Middle frontal gyrus (tissue), 1 donor: ENCODE measurements at regions not wholly inside any gene's neighbourhood (a gene's known extent, or its start where the extent isn't known, plus 50 kb on each side); places are given as distances from the start of the nearest gene placed in this dataset.

Experiments used
- DNase-seq: peaks from one replicate; pipeline ENCODE4 v3.0.0-alpha.2; 2015; ENCODE audit warnings: low spot score; ENCODE audit errors: extremely low spot score

GRCh38 chr9:14433351-14434157 lies 119.6 kb upstream of the NFIB start:
- peak; percentile 58 for DNase-seq

GRCh38 chr9:14432666-14433350 lies 118.9 kb upstream of the NFIB start:
- no peak for DNase-seq

GRCh38 chr9:14428781-14429230 lies 114.9 kb upstream of the NFIB start:
- peak; percentile 51 for DNase-seq

- no peak for DNase-seq
Observed at GRCh38 chr9:14427419-14427818, 113.5 kb upstream of the NFIB start.

GRCh38 chr9:14424983-14425382 lies 111.0 kb upstream of the NFIB start:
- DNase-seq, result no peak

GRCh38 chr9:14424289-14424688 lies 110.3 kb upstream of the NFIB start:
- no peak for DNase-seq

- no peak for DNase-seq
Observed at GRCh38 chr9:14423815-14424261, 109.9 kb upstream of the NFIB start.

GRCh38 chr9:14421291-14421690 lies 107.3 kb upstream of the NFIB start:
- DNase-seq, result no peak

GRCh38 chr9:14418941-14419937 lies 105.3 kb upstream of the NFIB start:
- DNase-seq, result no peak

GRCh38 chr9:14418301-14418940 lies 104.5 kb upstream of the NFIB start:
- no peak for DNase-seq

GRCh38 chr9:14417237-14417636 lies 103.3 kb upstream of the NFIB start:
- no peak for DNase-seq

- no peak for DNase-seq
Observed at GRCh38 chr9:14415947-14416346, 102.0 kb upstream of the NFIB start.

- DNase-seq, result no peak
Observed at GRCh38 chr9:14413812-14414211, 99.9 kb upstream of the NFIB start.

- DNase-seq, result no peak
Observed at GRCh38 chr9:14412775-14413174, 98.8 kb upstream of the NFIB start.

- no peak for DNase-seq
Observed at GRCh38 chr9:14406463-14406862, 92.5 kb upstream of the NFIB start.

GRCh38 chr9:14405176-14405706 lies 91.3 kb upstream of the NFIB start:
- no peak for DNase-seq

GRCh38 chr9:14403081-14403480 lies 89.1 kb upstream of the NFIB start:
- no peak for DNase-seq

GRCh38 chr9:14402583-14402982 lies 88.6 kb upstream of the NFIB start:
- no peak for DNase-seq

GRCh38 chr9:14401911-14402310 lies 88.0 kb upstream of the NFIB start:
- DNase-seq, result no peak

- peak; percentile 44 for DNase-seq
Observed at GRCh38 chr9:14400658-14400995, 86.7 kb upstream of the NFIB start.
